ENCODE measurements at regions not wholly inside any gene's neighbourhood (a gene's known extent, or its start where the extent isn't known, plus 50 kb on each side); places are given as distances from the start of the nearest gene placed in this dataset.

DNA sequence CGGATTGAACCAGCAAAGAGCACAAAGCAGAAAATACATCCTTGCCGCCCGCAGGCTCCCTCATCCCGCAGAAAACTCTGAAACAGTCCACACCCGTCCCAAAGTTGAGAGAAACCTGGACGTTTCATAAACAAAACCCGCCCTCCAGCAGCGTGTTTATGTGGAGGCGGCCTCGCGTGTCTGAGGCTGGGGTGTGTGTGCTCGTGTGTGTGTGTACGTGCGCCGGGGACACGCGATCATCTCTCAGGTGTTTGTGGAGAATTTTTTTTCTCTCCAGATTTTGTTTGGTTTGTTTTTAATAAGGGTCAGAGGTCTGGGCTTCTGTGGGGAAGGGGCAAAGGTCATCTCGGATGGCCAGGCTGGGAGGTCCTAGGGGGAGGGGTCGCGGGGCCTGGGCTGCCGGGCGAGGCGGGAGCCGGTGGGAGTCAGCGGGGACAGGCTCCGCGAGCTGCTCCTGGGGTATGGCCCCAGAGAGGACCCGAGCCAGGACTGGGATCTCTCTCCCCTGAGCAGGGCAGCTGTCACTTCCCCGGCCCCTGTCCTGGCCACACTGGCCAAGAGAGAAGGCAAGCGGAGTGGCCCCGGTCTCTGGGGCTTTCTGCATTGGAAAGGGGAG, 206.4 kb downstream of the C9orf50 start:
- TF ChIP-seq CTCF (IDR thresholded peaks at IDR 0.05; ENCODE audit: insufficient read depth, low read length) = no peak
- TF ChIP-seq POLR2AphosphoS5 (IDR thresholded peaks at IDR 0.05; ENCODE audit: low read depth) = no peak
- no peak for TF ChIP-seq REST (IDR thresholded peaks at IDR 0.05; ENCODE audit: insufficient replicate concordance, low read depth)

Data from HL-60 (cell line).